ENCODE measurements at regions not wholly inside any gene's neighbourhood (a gene's known extent, or its start where the extent isn't known, plus 50 kb on each side); places are given as distances from the start of the nearest gene placed in this dataset.

DNA sequence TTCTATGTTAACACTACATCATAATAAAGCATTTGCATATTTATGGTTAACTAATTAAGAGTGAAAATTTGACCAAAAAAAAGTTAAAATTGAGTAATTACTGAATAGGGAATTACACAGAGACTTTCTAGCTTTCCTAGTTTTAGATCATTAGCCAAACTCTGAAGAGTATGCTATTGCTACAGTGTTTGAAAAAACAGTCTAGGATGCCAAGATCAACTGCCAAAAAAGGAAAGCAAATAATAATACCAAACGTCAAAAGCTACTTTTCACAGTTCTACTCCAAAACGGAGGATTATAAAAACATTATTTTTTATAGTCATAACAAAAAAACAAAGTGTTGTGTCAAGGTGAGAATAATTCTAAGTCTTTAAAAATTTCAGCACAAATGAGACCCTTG is 359.8 kb upstream of the CTSO start:
- ChIA-PET POLR2A (ENCODE audit: unreplicated experiment) (no interaction called here), CTCF (no interaction called here)
- Histone ChIP-seq H4K5ac (ENCODE audit: low read depth, low read length) (no peak overlapping the region), H4K20me1 (ENCODE audit: insufficient read depth, low read length) (no peaks in the 10 kb centered on the region), H3K9me3 (ENCODE audit: control insufficient read depth, insufficient read depth, low read length) (no peaks in the 10 kb centered on the region), H3K36me3 (ENCODE audit: control insufficient read depth, insufficient read depth, low read length) (no peaks in the 10 kb centered on the region), H2BK120ac (ENCODE audit: low read depth, low read length) (no peak overlapping the region), H3K4me3 (ENCODE audit: insufficient read depth, low read depth, low read length) (no peak overlapping the region), H4K8ac (ENCODE audit: low read depth in 2 of 2, low read length in 2 of 2) (no peak overlapping the region), H3K79me1 (ENCODE audit: low read depth in 1 of 2, low read length in 2 of 2) (no peaks in the 10 kb centered on the region), H3K23ac (ENCODE audit: low read depth, low read length) (no peak overlapping the region), H2AK5ac (ENCODE audit: low read depth, low read length) (no peak overlapping the region), H3K4me1 (ENCODE audit: control insufficient read depth, insufficient read depth, low read length) (no peaks in the 10 kb centered on the region), H3K9me1 (ENCODE audit: insufficient read depth, low read length) (no peaks in the 10 kb centered on the region), H2AK9ac (replicated peaks; ENCODE audit: low read depth, low read length, poor library complexity) (no peak overlapping the region), H3K4me2 (ENCODE audit: low read depth, low read length) (no peak overlapping the region), H3K56ac (ENCODE audit: extremely low read depth, insufficient read depth, low read length) (no peak overlapping the region), H3K18ac (ENCODE audit: low read depth, low read length) (no peak overlapping the region), H3K14ac (replicated peaks; ENCODE audit: low read depth, low read length) (no peak overlapping the region), H2BK20ac (ENCODE audit: low read depth, low read length) (no peak overlapping the region), H3K9ac (ENCODE audit: low read depth, low read length) (no peak overlapping the region), H2AFZ (replicated peaks; ENCODE audit: low read length, poor library complexity) (no peak overlapping the region), H3K27ac (ENCODE audit: insufficient read depth, low read length) (no peak overlapping the region), H2BK5ac (ENCODE audit: low read depth, low read length, poor library complexity, severe bottlenecking) (no peak overlapping the region), H4K91ac (ENCODE audit: insufficient read depth, low read depth, low read length) (no peak overlapping the region), H3K4ac (ENCODE audit: low read depth, low read length) (no peak overlapping the region), H3K27me3 (ENCODE audit: control insufficient read depth, insufficient read depth, low read length) (no peaks in the 10 kb centered on the region), H2BK15ac (ENCODE audit: low read depth, low read length) (no peak overlapping the region)
- intact Hi-C loops (cut with micrococcal nuclease), result no loop called here
- no TSS peak for BruUV-seq (replicated peaks)
- TF ChIP-seq RAD21 (IDR thresholded peaks at IDR 0.05; ENCODE audit: low read length), result no peak
- TF ChIP-seq NFE2L2 (IDR thresholded peaks at IDR 0.05; ENCODE audit: low read depth, low read length), result no peak
- TF ChIP-seq MXI1 (IDR thresholded peaks at IDR 0.05; ENCODE audit: borderline replicate concordance, low read depth, low read length), result no peak
- no peak for TF ChIP-seq ELK1 (IDR thresholded peaks at IDR 0.05; ENCODE audit: borderline replicate concordance, low read depth, low read length)
- no peak for TF ChIP-seq CHD1 (IDR thresholded peaks at IDR 0.05; ENCODE audit: low read depth, low read length)
- no peak for TF ChIP-seq USF2 (IDR thresholded peaks at IDR 0.05; ENCODE audit: low read depth, low read length)
- TF ChIP-seq RCOR1 (IDR thresholded peaks at IDR 0.05; ENCODE audit: insufficient replicate concordance, low read length), result no peak
- TF ChIP-seq CTCF (conservative IDR thresholded peaks at IDR 0.05; ENCODE audit: low read depth, low read length), result no peak
- TF ChIP-seq CEBPB (IDR thresholded peaks at IDR 0.05; ENCODE audit: low read depth, low read length), result no peak
- TF ChIP-seq MAFK (IDR thresholded peaks at IDR 0.05; ENCODE audit: low read depth, low read length), result no peak
- no peak for TF ChIP-seq BHLHE40 (IDR thresholded peaks at IDR 0.05; ENCODE audit: low read depth, low read length)
- no peak for TF ChIP-seq MAZ (IDR thresholded peaks at IDR 0.05; ENCODE audit: borderline replicate concordance, low read depth, low read length)
- no peak for TF ChIP-seq SMC3 (IDR thresholded peaks at IDR 0.05; ENCODE audit: low read depth, low read length)
- TF ChIP-seq RFX5 (IDR thresholded peaks at IDR 0.05; ENCODE audit: low read depth, low read length), result no peak
- no peak for TF ChIP-seq POLR2A (IDR thresholded peaks at IDR 0.05; ENCODE audit: low read depth, low read length)
- TF ChIP-seq FOS (IDR thresholded peaks at IDR 0.05; ENCODE audit: low read depth, low read length), result no peak
- ATAC-seq (ENCODE audit: low read depth), result no peak
- DNase-seq, result no peak
- WGBS, 2 experiments (ENCODE audit: extremely low coverage in 2 of 2, insufficient read length in 1 of 2), result no CpG with 5 or more reads among the region's 2 CpGs
- dilution Hi-C loops (cut with HindIII; ENCODE audit: low sequenced_read_pairs, unreplicated experiment), result no loop called here
- in situ Hi-C loops (cut with MboI; ENCODE audit: low sequenced_read_pairs), result no loop called here
